SU-DHL-6 (cell line): ENCODE measurements at regions not wholly inside any gene's neighbourhood (a gene's known extent, or its start where the extent isn't known, plus 50 kb on each side); places are given as distances from the start of the nearest gene placed in this dataset.

Experiments used
- H2AFZ ChIP-seq: fragments of 200-600 bp; sonication (generic); 2 replicates; pipeline ENCODE4 v1.6.1; 2014; ENCODE audit warnings: low read depth, mild to moderate bottlenecking, moderate library complexity, mixed read lengths, antibody characterized with exemption, low read length; ENCODE audit not compliant: severe bottlenecking
- H3F3A ChIP-seq: fragments of 200-600 bp; shearing (Covaris generic); 2 replicates; pipeline ENCODE4 v1.6.0; 2016; ENCODE audit warnings: antibody characterized with exemption, mild to moderate bottlenecking; ENCODE audit not compliant: insufficient read depth
- H3K27ac ChIP-seq: fragments of 200-600 bp; sonication (generic); 2 replicates; pipeline ENCODE4 v1.5.1; 2016; ENCODE audit warnings: low read depth, mild to moderate bottlenecking, low read length, moderate library complexity, mixed read lengths
- H3K27me3 ChIP-seq: fragments of 200-600 bp; sonication (generic), shearing (Covaris generic); 2 replicates; pipeline ENCODE4 v1.6.0; 2014; ENCODE audit warnings: mild to moderate bottlenecking, low read length
- H3K36me3 ChIP-seq: fragments of 200-600 bp; sonication (generic); 2 replicates; pipeline ENCODE4 v1.6.1; 2014; ENCODE audit warnings: mild to moderate bottlenecking, low read length, mixed read lengths
- H3K4me2 ChIP-seq: fragments of 300-600, 200-600 bp; shearing (Covaris generic), sonication (generic); 2 replicates; pipeline ENCODE4 v1.6.0; 2014; ENCODE audit warnings: low read length, low read depth, mild to moderate bottlenecking; ENCODE audit not compliant: poor library complexity, severe bottlenecking
- H3K4me3 ChIP-seq: fragments of 200-600 bp; sonication (generic); 2 replicates; pipeline ENCODE4 v1.5.1; 2014; ENCODE audit warnings: antibody characterized with exemption, low read length, mild to moderate bottlenecking, mixed read lengths; ENCODE audit not compliant: insufficient read depth, poor library complexity, severe bottlenecking
- H3K79me2 ChIP-seq: fragments of 200-600 bp; sonication (generic); 2 replicates; pipeline ENCODE4 v1.6.1; 2014; ENCODE audit warnings: mild to moderate bottlenecking, low read length, moderate library complexity; ENCODE audit not compliant: insufficient read depth
- H3K9ac ChIP-seq: fragments of 200-600 bp; sonication (generic); 2 replicates; pipeline ENCODE4 v1.7.0; 2014; ENCODE audit warnings: mild to moderate bottlenecking, low read length
- H3K9me2 ChIP-seq: fragments of 200-600 bp; sonication (generic); replicated peaks from 2 replicates; pipeline ENCODE4 v1.6.1; 2014; ENCODE audit warnings: low read length; ENCODE audit not compliant: insufficient read depth
- H3K9me3 ChIP-seq: fragments of 200-600 bp; sonication (generic); 2 replicates; pipeline ENCODE4 v1.6.1; 2014; ENCODE audit warnings: low read length, mixed read lengths; ENCODE audit not compliant: insufficient read depth
- H4K20me1 ChIP-seq: fragments of 200-600 bp; sonication (generic); 2 replicates; pipeline ENCODE4 v1.6.1; 2014; ENCODE audit warnings: low read depth, mild to moderate bottlenecking, antibody characterized with exemption, low read length, moderate library complexity, mixed read lengths
- CTCF ChIP-seq: fragments of 200-600 bp; sonication (generic); IDR thresholded peaks from one replicate; pipeline ENCODE4 v1.5.1; 2017; ENCODE audit warnings: antibody characterized with exemption, mild to moderate bottlenecking, low read length, moderate library complexity; ENCODE audit not compliant: insufficient read depth, poor library complexity, severe bottlenecking
- EZH2phosphoT487 ChIP-seq: fragments of 200-600 bp; sonication (generic), shearing (Covaris generic); conservative IDR thresholded peaks from 2 replicates; pipeline ENCODE4 v1.6.1; 2018; ENCODE audit warnings: mild to moderate bottlenecking, antibody characterized with exemption, low read length, moderate library complexity, mixed read lengths

GRCh38 chr13:55569082-55569481, 1571.6 kb upstream of the PRR20A start:
- Histone ChIP-seq H3K4me3 (no peak overlapping the region), H3K27ac (no peak overlapping the region), H3K9me3 (no peaks in the 10 kb centered on the region), H3F3A (no peaks in the 10 kb centered on the region), H4K20me1 (no peaks in the 10 kb centered on the region), H3K27me3 (no peaks in the 10 kb centered on the region), H3K4me2 (no peak overlapping the region), H3K9ac (no peak overlapping the region), H2AFZ (no peak overlapping the region), H3K79me2 (no peaks in the 10 kb centered on the region), H3K9me2 (no peaks in the 10 kb centered on the region), H3K36me3 (no peaks in the 10 kb centered on the region)
- TF ChIP-seq EZH2phosphoT487 (no peak), CTCF (no peak)

GRCh38 chr13:55569514-55569913, 1571.2 kb upstream of the PRR20A start:
- H3K9me2 ChIP-seq = no peaks in the 10 kb centered on the region
- no peaks in the 10 kb centered on the region for H4K20me1 ChIP-seq
- H3K9ac ChIP-seq = no peak overlapping the region
- H3K36me3 ChIP-seq = no peaks in the 10 kb centered on the region
- H3F3A ChIP-seq = no peaks in the 10 kb centered on the region
- H3K27ac ChIP-seq = no peak overlapping the region
- no peak for TF ChIP-seq EZH2phosphoT487
- no peak for TF ChIP-seq CTCF
- no peaks in the 10 kb centered on the region for H3K79me2 ChIP-seq
- H3K4me2 ChIP-seq = no peak overlapping the region
- no peaks in the 10 kb centered on the region for H3K27me3 ChIP-seq
- no peak overlapping the region for H3K4me3 ChIP-seq
- no peak overlapping the region for H2AFZ ChIP-seq
- no peaks in the 10 kb centered on the region for H3K9me3 ChIP-seq

GRCh38 chr13:55570371-55570770, 1570.3 kb upstream of the PRR20A start:
- Histone ChIP-seq H3K9me2 (no peaks in the 10 kb centered on the region), H3K27ac (no peak overlapping the region), H3K4me2 (no peak overlapping the region), H3K36me3 (no peaks in the 10 kb centered on the region), H3K4me3 (no peak overlapping the region), H3K79me2 (no peaks in the 10 kb centered on the region), H3F3A (no peaks in the 10 kb centered on the region), H3K27me3 (no peaks in the 10 kb centered on the region), H2AFZ (no peak overlapping the region), H3K9me3 (no peaks in the 10 kb centered on the region), H4K20me1 (no peaks in the 10 kb centered on the region), H3K9ac (no peak overlapping the region)
- TF ChIP-seq CTCF (no peak), EZH2phosphoT487 (no peak)
